Thoracic aorta (tissue), 2 donors: ENCODE measurements at regions not wholly inside any gene's neighbourhood (a gene's known extent, or its start where the extent isn't known, plus 50 kb on each side); places are given as distances from the start of the nearest gene placed in this dataset.
"Not testable (repeated sequence)": the region's sequence is repeated elsewhere in the genome, so short reads cannot be mapped to it uniquely, and the experiment has no call there.

ENCODE experiments used
- ATAC-seq: fragments of 150-250 bp; one replicate; pipeline ENCODE4 v1.8.0; 2017; ENCODE audit warnings: low read depth; ENCODE audit not compliant: insufficient number of reproducible peaks, low FRiP score
- DNase-seq: peaks from one replicate; pipeline ENCODE4 v3.0.0-alpha.2; 2020; ENCODE audit warnings: low spot score
- H3K27ac ChIP-seq, 2 donors: fragments of 200-600 bp; sonication (generic); 1 replicate in 1 of 2; 2 replicates in 1 of 2; pipeline ENCODE4 v1.5.1; 2016; ENCODE audit warnings: mild to moderate bottlenecking in 2 of 2, moderate library complexity in 2 of 2
- H3K27me3 ChIP-seq: fragments of 200-600 bp; sonication (generic); replicated peaks from 2 replicates; pipeline ENCODE4 v1.6.0; 2016; ENCODE audit warnings: mild to moderate bottlenecking; ENCODE audit not compliant: insufficient read depth
- H3K36me3 ChIP-seq: fragments of 200-600 bp; sonication (generic); one replicate; pipeline ENCODE4 v1.5.1; 2016
- H3K4me1 ChIP-seq, 2 donors: fragments of 200-600 bp; sonication (generic); 1 replicate in 1 of 2; 2 replicates in 1 of 2; pipeline versions ENCODE4 v1.5.1 to v1.6.0; 2016; ENCODE audit warnings: low read depth in 2 of 2, mild to moderate bottlenecking in 1 of 2; ENCODE audit not compliant: control insufficient read depth in 1 of 2
- H3K4me3 ChIP-seq: fragments of 200-600 bp; sonication (generic); 2 replicates; pipeline ENCODE4 v1.5.1; 2016; ENCODE audit warnings: mild to moderate bottlenecking
- H3K9me3 ChIP-seq: fragments of 200-600 bp; sonication (generic); 2 replicates; pipeline ENCODE4 v1.5.1; 2016
- TF ChIP-seq, protein P1 (sequence below): fragments of 200-600 bp; sonication (generic); IDR thresholded peaks from one replicate; pipeline ENCODE4 v1.5.1; 2019; ENCODE audit warnings: antibody characterized with exemption

DNA sequence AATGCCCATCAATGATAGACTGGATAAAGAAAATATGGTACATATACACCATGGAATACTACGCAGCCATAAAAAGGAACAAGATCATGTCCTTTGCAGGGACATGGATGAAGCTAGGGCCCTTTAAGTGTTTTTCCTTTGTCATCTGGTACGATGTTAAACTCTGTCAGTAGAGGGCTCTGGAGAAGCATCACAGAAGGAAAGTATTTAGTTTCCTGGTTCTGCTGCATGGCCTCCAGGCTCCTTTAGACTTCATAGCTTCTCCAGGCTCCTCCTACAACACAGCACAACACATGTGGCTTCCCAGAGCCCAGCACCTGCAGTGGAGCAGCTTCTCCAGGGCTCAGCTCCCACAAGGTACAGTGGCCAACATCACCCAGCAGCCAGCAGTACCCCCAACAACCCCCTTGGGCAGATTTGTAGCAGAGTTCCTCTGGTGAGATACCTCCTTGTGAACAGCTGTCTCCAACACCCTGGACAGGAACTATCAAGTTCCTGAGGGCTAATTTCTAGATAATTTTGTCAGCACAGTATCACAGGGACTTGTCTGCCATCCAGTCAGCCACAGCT lies 63.4 kb downstream of the KCTD12 start:
- TF ChIP-seq, protein P1, sequence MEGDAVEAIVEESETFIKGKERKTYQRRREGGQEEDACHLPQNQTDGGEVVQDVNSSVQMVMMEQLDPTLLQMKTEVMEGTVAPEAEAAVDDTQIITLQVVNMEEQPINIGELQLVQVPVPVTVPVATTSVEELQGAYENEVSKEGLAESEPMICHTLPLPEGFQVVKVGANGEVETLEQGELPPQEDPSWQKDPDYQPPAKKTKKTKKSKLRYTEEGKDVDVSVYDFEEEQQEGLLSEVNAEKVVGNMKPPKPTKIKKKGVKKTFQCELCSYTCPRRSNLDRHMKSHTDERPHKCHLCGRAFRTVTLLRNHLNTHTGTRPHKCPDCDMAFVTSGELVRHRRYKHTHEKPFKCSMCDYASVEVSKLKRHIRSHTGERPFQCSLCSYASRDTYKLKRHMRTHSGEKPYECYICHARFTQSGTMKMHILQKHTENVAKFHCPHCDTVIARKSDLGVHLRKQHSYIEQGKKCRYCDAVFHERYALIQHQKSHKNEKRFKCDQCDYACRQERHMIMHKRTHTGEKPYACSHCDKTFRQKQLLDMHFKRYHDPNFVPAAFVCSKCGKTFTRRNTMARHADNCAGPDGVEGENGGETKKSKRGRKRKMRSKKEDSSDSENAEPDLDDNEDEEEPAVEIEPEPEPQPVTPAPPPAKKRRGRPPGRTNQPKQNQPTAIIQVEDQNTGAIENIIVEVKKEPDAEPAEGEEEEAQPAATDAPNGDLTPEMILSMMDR: peak; percentile 24
- ATAC-seq: peak; percentile 66
- no peaks in the 10 kb centered on the region for H3K27me3 ChIP-seq
- no peaks in the 10 kb centered on the region for H3K9me3 ChIP-seq
- H3K36me3 ChIP-seq: no peaks in the 10 kb centered on the region
- no peak overlapping the region for H3K4me3 ChIP-seq
- H3K4me1 ChIP-seq: no peaks in the 10 kb centered on the region
- no peak for DNase-seq
- H3K27ac ChIP-seq: no peak overlapping the region

DNA sequence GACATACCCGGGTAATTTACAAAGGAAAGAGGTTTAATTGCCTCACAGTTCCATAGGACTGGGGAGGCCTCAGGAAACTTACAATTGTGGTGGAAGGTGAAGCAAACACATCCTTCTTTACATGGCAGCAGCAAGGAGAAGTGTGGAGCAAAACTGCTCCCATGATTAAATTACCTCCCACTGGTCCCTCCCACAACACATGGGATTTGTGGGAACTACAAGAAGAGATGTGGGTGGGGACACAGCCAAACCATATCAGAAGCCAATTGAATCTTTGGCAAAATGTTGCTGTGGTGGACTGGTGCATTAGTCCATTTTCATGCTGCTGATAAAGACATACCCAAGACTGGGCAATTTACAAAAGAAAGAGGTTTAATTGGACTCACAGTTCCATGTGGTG lies 65.0 kb downstream of the KCTD12 start:
- not testable (repeated sequence) for H3K4me3 ChIP-seq, H3K27ac ChIP-seq, H3K4me1 ChIP-seq, DNase-seq, ATAC-seq, H3K9me3 ChIP-seq, H3K36me3 ChIP-seq, H3K27me3 ChIP-seq

DNA sequence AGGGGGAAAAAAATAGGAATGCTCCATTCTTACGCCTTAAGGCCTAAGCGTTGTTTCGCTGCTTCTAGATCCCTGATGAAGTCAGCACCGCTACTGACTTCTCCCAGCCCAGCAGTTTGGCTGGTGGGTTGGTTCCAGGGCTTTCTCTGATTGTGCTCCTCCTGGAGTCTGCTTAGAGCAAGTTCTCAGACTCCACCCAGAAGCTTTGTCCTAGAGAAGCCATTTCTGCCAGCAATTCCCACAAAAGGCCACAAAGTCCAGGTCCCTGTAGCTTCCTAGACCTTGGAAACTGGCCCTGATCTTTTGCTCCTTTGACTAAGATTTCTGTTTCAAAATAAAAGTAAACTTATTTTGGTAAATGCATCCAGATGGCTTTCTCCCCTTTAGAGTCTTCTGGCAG lies 65.4 kb downstream of the KCTD12 start:
- Histone ChIP-seq H3K9me3 (no peaks in the 10 kb centered on the region), H3K27ac (no peak overlapping the region), H3K4me3 (no peak overlapping the region), H3K4me1 (no peaks in the 10 kb centered on the region), H3K36me3 (no peaks in the 10 kb centered on the region), H3K27me3 (no peaks in the 10 kb centered on the region)
- no peak for DNase-seq
- TF ChIP-seq, protein P1: no peak
- ATAC-seq: no peak

DNA sequence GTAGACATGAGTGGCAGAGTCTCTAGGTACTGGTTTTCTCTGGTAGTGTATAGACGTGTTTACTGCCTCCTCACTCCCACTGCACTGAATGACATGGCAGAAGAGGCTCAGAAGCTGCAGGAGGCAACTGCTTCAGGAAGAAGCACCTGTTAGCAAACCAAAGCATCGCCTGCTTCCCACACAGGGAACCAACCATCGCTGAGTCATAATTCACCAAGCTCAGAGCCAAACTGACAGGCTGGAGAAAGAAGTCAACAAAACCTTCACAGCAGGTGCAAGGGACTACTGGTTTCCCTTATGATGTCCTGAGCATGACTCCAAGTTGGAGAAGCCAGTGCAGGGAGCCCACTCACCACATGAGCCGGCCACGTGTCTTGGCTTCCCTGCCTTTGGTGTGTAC lies 69.8 kb downstream of the KCTD12 start:
- Histone ChIP-seq H3K4me3 (no peak overlapping the region), H3K4me1 (peaks cover 9 to 17% of the 10 kb centered on the region in 2 donors), H3K27ac (no peak overlapping the region), H3K9me3 (no peaks in the 10 kb centered on the region), H3K27me3 (no peaks in the 10 kb centered on the region), H3K36me3 (no peaks in the 10 kb centered on the region)
- TF ChIP-seq, protein P1: no peak
- ATAC-seq (no peak), DNase-seq (no peak)

DNA sequence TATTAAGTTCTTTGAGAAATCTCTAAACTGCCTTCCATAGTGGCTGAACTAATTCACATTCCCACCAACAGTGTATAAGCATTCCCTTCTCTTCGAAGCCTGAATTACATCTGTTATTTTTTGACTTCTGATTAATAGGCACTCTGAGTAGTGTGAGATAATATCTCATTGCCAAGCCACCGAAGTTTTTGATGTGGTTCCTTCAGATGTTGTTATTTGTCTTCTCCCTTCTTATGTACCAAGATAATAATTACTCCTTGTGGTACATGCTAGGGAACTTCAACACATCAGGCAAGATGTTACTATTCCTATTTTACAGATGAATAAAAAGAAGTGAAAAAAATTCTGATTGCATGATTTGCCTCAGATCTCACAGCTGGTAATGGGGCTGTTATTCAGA lies 70.9 kb downstream of the KCTD12 start:
- H3K36me3 ChIP-seq: no peaks in the 10 kb centered on the region
- TF ChIP-seq, protein P1: no peak
- ATAC-seq (no peak), DNase-seq (no peak)
- no peak overlapping the region for H3K4me3 ChIP-seq
- peaks cover 9 to 17% of the 10 kb centered on the region in 2 donors for H3K4me1 ChIP-seq
- H3K9me3 ChIP-seq: no peaks in the 10 kb centered on the region
- H3K27me3 ChIP-seq: no peaks in the 10 kb centered on the region
- no peak overlapping the region for H3K27ac ChIP-seq

DNA sequence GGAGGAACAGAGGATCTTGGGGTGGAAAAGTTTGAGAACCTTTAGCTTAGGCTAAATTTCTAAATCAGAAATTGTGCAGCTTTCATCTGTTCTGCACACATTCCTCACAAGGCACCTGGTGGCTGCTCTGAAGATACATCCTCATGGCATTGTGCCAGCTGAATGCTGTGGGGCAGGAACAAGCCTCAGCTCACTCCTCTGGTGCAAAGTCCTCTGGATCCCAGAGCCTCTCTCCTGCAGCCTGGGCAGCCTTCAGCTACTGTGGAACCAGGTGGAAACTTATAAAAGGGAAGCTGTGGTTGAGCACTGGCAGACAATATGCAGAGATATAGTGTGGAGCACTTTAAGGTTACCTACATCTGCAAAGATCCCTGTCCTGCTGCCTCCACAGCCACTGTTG lies 72.3 kb downstream of the KCTD12 start:
- Histone ChIP-seq H3K9me3 (no peaks in the 10 kb centered on the region), H3K36me3 (no peaks in the 10 kb centered on the region), H3K4me1 (peaks cover 9 to 17% of the 10 kb centered on the region in 2 donors), H3K4me3 (no peak overlapping the region), H3K27me3 (no peaks in the 10 kb centered on the region), H3K27ac (no peak overlapping the region)
- ATAC-seq (no peak), DNase-seq (no peak)
- TF ChIP-seq, protein P1: no peak
